ENCODE measurements at regions not wholly inside any gene's neighbourhood (a gene's known extent, or its start where the extent isn't known, plus 50 kb on each side); places are given as distances from the start of the nearest gene placed in this dataset.

- no peaks in the 10 kb centered on the region for H3K4me1 ChIP-seq (ENCODE audit: low read length)
- H3K9ac ChIP-seq (ENCODE audit: low read length) = no peak overlapping the region
- H3K27me3 ChIP-seq (replicated peaks; ENCODE audit: insufficient read depth, low read length) = no peaks in the 10 kb centered on the region
- no peaks in the 10 kb centered on the region for H3K9me3 ChIP-seq (replicated peaks; ENCODE audit: insufficient read depth, low read length)
- no peak overlapping the region for H3K4me2 ChIP-seq (ENCODE audit: low read depth, low read length)
- no peaks in the 10 kb centered on the region for H3K9me2 ChIP-seq (replicated peaks; ENCODE audit: insufficient read depth, low read length)
- H3K36me3 ChIP-seq (replicated peaks; ENCODE audit: insufficient read depth, low read length) = no peaks in the 10 kb centered on the region
- H4K20me1 ChIP-seq (ENCODE audit: insufficient read depth, low read length) = no peaks in the 10 kb centered on the region
- no peak overlapping the region for H3K27ac ChIP-seq (ENCODE audit: low read length)
- no peak overlapping the region for H3K4me3 ChIP-seq (ENCODE audit: low read length)
- no peak for DNase-seq
- H2AFZ ChIP-seq (ENCODE audit: low read length) = no peak overlapping the region
- TF ChIP-seq EZH2phosphoT487 (IDR thresholded peaks at IDR 0.05; ENCODE audit: low read length) = no peak
- no peak for TF ChIP-seq EZH2 (optimal IDR thresholded peaks at IDR 0.05; ENCODE audit: low read depth, low read length)
- TF ChIP-seq, protein P1, sequence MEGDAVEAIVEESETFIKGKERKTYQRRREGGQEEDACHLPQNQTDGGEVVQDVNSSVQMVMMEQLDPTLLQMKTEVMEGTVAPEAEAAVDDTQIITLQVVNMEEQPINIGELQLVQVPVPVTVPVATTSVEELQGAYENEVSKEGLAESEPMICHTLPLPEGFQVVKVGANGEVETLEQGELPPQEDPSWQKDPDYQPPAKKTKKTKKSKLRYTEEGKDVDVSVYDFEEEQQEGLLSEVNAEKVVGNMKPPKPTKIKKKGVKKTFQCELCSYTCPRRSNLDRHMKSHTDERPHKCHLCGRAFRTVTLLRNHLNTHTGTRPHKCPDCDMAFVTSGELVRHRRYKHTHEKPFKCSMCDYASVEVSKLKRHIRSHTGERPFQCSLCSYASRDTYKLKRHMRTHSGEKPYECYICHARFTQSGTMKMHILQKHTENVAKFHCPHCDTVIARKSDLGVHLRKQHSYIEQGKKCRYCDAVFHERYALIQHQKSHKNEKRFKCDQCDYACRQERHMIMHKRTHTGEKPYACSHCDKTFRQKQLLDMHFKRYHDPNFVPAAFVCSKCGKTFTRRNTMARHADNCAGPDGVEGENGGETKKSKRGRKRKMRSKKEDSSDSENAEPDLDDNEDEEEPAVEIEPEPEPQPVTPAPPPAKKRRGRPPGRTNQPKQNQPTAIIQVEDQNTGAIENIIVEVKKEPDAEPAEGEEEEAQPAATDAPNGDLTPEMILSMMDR (IDR thresholded peaks at IDR 0.05; ENCODE audit: low read length) = no peak
- H3F3A ChIP-seq (ENCODE audit: insufficient read depth, low read length) = no peaks in the 10 kb centered on the region
- no peaks in the 10 kb centered on the region for H3K79me2 ChIP-seq (ENCODE audit: low read length)
Observed at GRCh38 chr20:10730629-10731183, 56.9 kb upstream of the JAG1 start.

GRCh38 chr20:10731190-10731965 is 57.6 kb upstream of the JAG1 start:
- H3K4me2 ChIP-seq (ENCODE audit: low read depth, low read length) = no peak overlapping the region

GRCh38 chr20:10733122-10733521 is 59.3 kb upstream of the JAG1 start:
- no peaks in the 10 kb centered on the region for H3K4me1 ChIP-seq (ENCODE audit: low read length)
- no peak overlapping the region for H3K9ac ChIP-seq (ENCODE audit: low read length)
- H3K9me3 ChIP-seq (replicated peaks; ENCODE audit: insufficient read depth, low read length) = no peaks in the 10 kb centered on the region
- no peak overlapping the region for H2AFZ ChIP-seq (ENCODE audit: low read length)
- H3K36me3 ChIP-seq (replicated peaks; ENCODE audit: insufficient read depth, low read length) = no peaks in the 10 kb centered on the region
- H3K4me3 ChIP-seq (ENCODE audit: low read length) = no peak overlapping the region
- H4K20me1 ChIP-seq (ENCODE audit: insufficient read depth, low read length) = no peaks in the 10 kb centered on the region
- no peak overlapping the region for H3K4me2 ChIP-seq (ENCODE audit: low read depth, low read length)
- no peak for DNase-seq
- no peaks in the 10 kb centered on the region for H3K79me2 ChIP-seq (ENCODE audit: low read length)
- H3K27ac ChIP-seq (ENCODE audit: low read length) = no peak overlapping the region
- no peaks in the 10 kb centered on the region for H3F3A ChIP-seq (ENCODE audit: insufficient read depth, low read length)
- H3K27me3 ChIP-seq (replicated peaks; ENCODE audit: insufficient read depth, low read length) = no peaks in the 10 kb centered on the region
- TF ChIP-seq, protein P1 (IDR thresholded peaks at IDR 0.05; ENCODE audit: low read length) = no peak
- TF ChIP-seq EZH2phosphoT487 (IDR thresholded peaks at IDR 0.05; ENCODE audit: low read length) (no peak), EZH2 (optimal IDR thresholded peaks at IDR 0.05; ENCODE audit: low read depth, low read length) (no peak)
- H3K9me2 ChIP-seq (replicated peaks; ENCODE audit: insufficient read depth, low read length) = no peaks in the 10 kb centered on the region

More at GRCh38 chr20:10731190-10731965, 57.6 kb upstream of the JAG1 start:
- no peaks in the 10 kb centered on the region for H4K20me1 ChIP-seq (ENCODE audit: insufficient read depth, low read length)
- H3K27ac ChIP-seq (ENCODE audit: low read length) = no peak overlapping the region
- no peaks in the 10 kb centered on the region for H3K9me2 ChIP-seq (replicated peaks; ENCODE audit: insufficient read depth, low read length)
- H2AFZ ChIP-seq (ENCODE audit: low read length) = no peak overlapping the region
- H3K36me3 ChIP-seq (replicated peaks; ENCODE audit: insufficient read depth, low read length) = no peaks in the 10 kb centered on the region
- H3K9me3 ChIP-seq (replicated peaks; ENCODE audit: insufficient read depth, low read length) = no peaks in the 10 kb centered on the region
- H3K79me2 ChIP-seq (ENCODE audit: low read length) = no peaks in the 10 kb centered on the region
- no peak for DNase-seq
- TF ChIP-seq EZH2phosphoT487 (IDR thresholded peaks at IDR 0.05; ENCODE audit: low read length) = no peak
- TF ChIP-seq, protein P1 (IDR thresholded peaks at IDR 0.05; ENCODE audit: low read length) = no peak
- TF ChIP-seq EZH2 (optimal IDR thresholded peaks at IDR 0.05; ENCODE audit: low read depth, low read length) = no peak
- H3K4me3 ChIP-seq (ENCODE audit: low read length) = no peak overlapping the region
- H3K27me3 ChIP-seq (replicated peaks; ENCODE audit: insufficient read depth, low read length) = no peaks in the 10 kb centered on the region
- no peaks in the 10 kb centered on the region for H3F3A ChIP-seq (ENCODE audit: insufficient read depth, low read length)
- no peaks in the 10 kb centered on the region for H3K4me1 ChIP-seq (ENCODE audit: low read length)
- no peak overlapping the region for H3K9ac ChIP-seq (ENCODE audit: low read length)
